Liver (tissue), 8 donors: ENCODE measurements at regions not wholly inside any gene's neighbourhood (a gene's known extent, or its start where the extent isn't known, plus 50 kb on each side); places are given as distances from the start of the nearest gene placed in this dataset.

Source experiments
- DNase-seq: peaks from one replicate; pipeline ENCODE4 v3.0.0-alpha.2; 2017; ENCODE audit warnings: low spot score
- H3K27ac ChIP-seq, 2 donors: one replicate each; pipeline ENCODE4 v1.7.0; 2013; ENCODE audit warnings: inconsistent platforms in 2 of 2, low read length in 2 of 2, control low read depth in 1 of 2, low read depth in 1 of 2, mild to moderate bottlenecking in 1 of 2
- H3K27me3 ChIP-seq, 4 donors: one replicate each; pipeline versions ENCODE4 v1.6.1 to v1.7.0; 2013; ENCODE audit warnings: low read length in 3 of 4, inconsistent platforms in 1 of 4, mild to moderate bottlenecking in 1 of 4, moderate library complexity in 1 of 4; ENCODE audit not compliant: control insufficient read depth in 4 of 4, insufficient read depth in 4 of 4
- H3K36me3 ChIP-seq, 4 donors: one replicate each; pipeline versions ENCODE4 v1.6.1 to v1.7.0; 2013; ENCODE audit warnings: low read length in 3 of 4, mild to moderate bottlenecking in 3 of 4, low read depth in 1 of 4, moderate library complexity in 1 of 4; ENCODE audit not compliant: control insufficient read depth in 4 of 4, insufficient read depth in 3 of 4
- H3K4me1 ChIP-seq, 4 donors: one replicate each; pipeline versions ENCODE4 v1.6.1 to v1.7.0; 2013; ENCODE audit warnings: low read length in 3 of 4, mild to moderate bottlenecking in 3 of 4, moderate library complexity in 1 of 4; ENCODE audit not compliant: control insufficient read depth in 4 of 4, insufficient read depth in 4 of 4
- H3K4me3 ChIP-seq, 3 donors: one replicate each; pipeline versions ENCODE4 v1.6.1 to v1.7.0; 2013; ENCODE audit warnings: low read length in 3 of 3, control low read depth in 1 of 3, low read depth in 1 of 3, mild to moderate bottlenecking in 1 of 3
- H3K9ac ChIP-seq, 2 donors: one replicate each; pipeline ENCODE4 v1.7.0; 2013; ENCODE audit warnings: low read length in 2 of 2, mild to moderate bottlenecking in 2 of 2, moderate library complexity in 2 of 2, control low read depth in 1 of 2, low read depth in 1 of 2
- H3K9me3 ChIP-seq, 4 donors: one replicate each; pipeline versions ENCODE4 v1.6.1 to v1.7.0; 2013; ENCODE audit warnings: low read length in 3 of 4; ENCODE audit not compliant: control insufficient read depth in 4 of 4
- EGR1 ChIP-seq, 2 donors: IDR thresholded peaks; 2 replicates each; pipeline ENCODE4 v1.6.1; 2016 to 2018; ENCODE audit warnings: antibody characterized with exemption in 2 of 2, low read depth in 2 of 2
- FOXA1 ChIP-seq: IDR thresholded peaks from 2 replicates; pipeline ENCODE4 v1.6.1; 2016; ENCODE audit warnings: antibody characterized with exemption
- FOXA2 ChIP-seq: IDR thresholded peaks from 2 replicates; pipeline ENCODE4 v1.6.1; 2016; ENCODE audit warnings: antibody characterized with exemption
- GABPA ChIP-seq, 2 donors: IDR thresholded peaks in 1 of 2; conservative IDR thresholded peaks in 1 of 2; 2 replicates each; pipeline ENCODE4 v1.6.1; 2016; ENCODE audit warnings: antibody characterized with exemption in 2 of 2, mild to moderate bottlenecking in 1 of 2, moderate library complexity in 1 of 2
- HNF4A ChIP-seq, 2 donors: conservative IDR thresholded peaks; 2 replicates each; pipeline ENCODE4 v1.6.1; 2016; ENCODE audit warnings: antibody characterized with exemption in 2 of 2, mild to moderate bottlenecking in 2 of 2
- HNF4G ChIP-seq: IDR thresholded peaks from 2 replicates; pipeline ENCODE4 v1.6.1; 2016; ENCODE audit warnings: antibody characterized with exemption
- JUND ChIP-seq, 2 donors: IDR thresholded peaks; 2 replicates each; pipeline ENCODE4 v1.6.1; 2016; ENCODE audit warnings: antibody characterized with exemption in 2 of 2
- NR2F2 ChIP-seq: IDR thresholded peaks from 2 replicates; pipeline ENCODE4 v1.6.1; 2016; ENCODE audit warnings: antibody characterized with exemption
- RAD21 ChIP-seq, 2 donors: IDR thresholded peaks; 2 replicates each; pipeline ENCODE4 v1.6.1; 2016; ENCODE audit warnings: antibody characterized with exemption in 2 of 2, mild to moderate bottlenecking in 2 of 2
- RXRA ChIP-seq, 2 donors: IDR thresholded peaks; 2 replicates each; pipeline ENCODE4 v1.6.1; 2017 to 2018; ENCODE audit warnings: antibody characterized with exemption in 2 of 2, mild to moderate bottlenecking in 1 of 2
- SP1 ChIP-seq: IDR thresholded peaks from 2 replicates; pipeline ENCODE4 v1.6.1; 2018; ENCODE audit warnings: antibody characterized with exemption, mild to moderate bottlenecking
- TAF1 ChIP-seq: conservative IDR thresholded peaks from 2 replicates; pipeline ENCODE4 v1.6.1; 2016; ENCODE audit warnings: antibody characterized with exemption, mild to moderate bottlenecking
- YY1 ChIP-seq: IDR thresholded peaks from 2 replicates; pipeline ENCODE4 v1.6.1; 2016; ENCODE audit warnings: antibody characterized with exemption, mild to moderate bottlenecking
- WGBS: extraction: QIAGEN DNeasy Blood & Tissue Kit; methylation state at CpG from one replicate; pipeline ENCODE4 v1.1.7; 2013; 5-methylcytosine and 5-hydroxymethylcytosine counted together
- TF ChIP-seq, protein P1 (sequence below): IDR thresholded peaks from 2 replicates; pipeline ENCODE4 v1.6.1; 2016; ENCODE audit warnings: antibody characterized with exemption, mild to moderate bottlenecking
- TF ChIP-seq, protein P2 (sequence below): fragments of 150-350 bp; IDR thresholded peaks from 2 replicates; pipeline ENCODE4 v1.5.1; 2017; ENCODE audit warnings: improper control_type of control experiment, low read depth, low read length; ENCODE audit not compliant: missing input control
- TF ChIP-seq, protein P3 (sequence below): IDR thresholded peaks from 2 replicates; pipeline ENCODE4 v1.6.1; 2016; ENCODE audit warnings: antibody characterized with exemption
- TF ChIP-seq, protein P4 (sequence below): IDR thresholded peaks from 2 replicates; pipeline ENCODE4 v1.6.1; 2016; ENCODE audit warnings: antibody characterized with exemption
- TF ChIP-seq, protein P5 (sequence below): IDR thresholded peaks from 2 replicates; pipeline ENCODE4 v1.6.1; 2016; ENCODE audit warnings: antibody characterized with exemption
- donor health status: healthy.
- donor health status: healthy.
- donor health status: healthy.
- donor health status: healthy.
- donor health status: healthy.

DNA sequence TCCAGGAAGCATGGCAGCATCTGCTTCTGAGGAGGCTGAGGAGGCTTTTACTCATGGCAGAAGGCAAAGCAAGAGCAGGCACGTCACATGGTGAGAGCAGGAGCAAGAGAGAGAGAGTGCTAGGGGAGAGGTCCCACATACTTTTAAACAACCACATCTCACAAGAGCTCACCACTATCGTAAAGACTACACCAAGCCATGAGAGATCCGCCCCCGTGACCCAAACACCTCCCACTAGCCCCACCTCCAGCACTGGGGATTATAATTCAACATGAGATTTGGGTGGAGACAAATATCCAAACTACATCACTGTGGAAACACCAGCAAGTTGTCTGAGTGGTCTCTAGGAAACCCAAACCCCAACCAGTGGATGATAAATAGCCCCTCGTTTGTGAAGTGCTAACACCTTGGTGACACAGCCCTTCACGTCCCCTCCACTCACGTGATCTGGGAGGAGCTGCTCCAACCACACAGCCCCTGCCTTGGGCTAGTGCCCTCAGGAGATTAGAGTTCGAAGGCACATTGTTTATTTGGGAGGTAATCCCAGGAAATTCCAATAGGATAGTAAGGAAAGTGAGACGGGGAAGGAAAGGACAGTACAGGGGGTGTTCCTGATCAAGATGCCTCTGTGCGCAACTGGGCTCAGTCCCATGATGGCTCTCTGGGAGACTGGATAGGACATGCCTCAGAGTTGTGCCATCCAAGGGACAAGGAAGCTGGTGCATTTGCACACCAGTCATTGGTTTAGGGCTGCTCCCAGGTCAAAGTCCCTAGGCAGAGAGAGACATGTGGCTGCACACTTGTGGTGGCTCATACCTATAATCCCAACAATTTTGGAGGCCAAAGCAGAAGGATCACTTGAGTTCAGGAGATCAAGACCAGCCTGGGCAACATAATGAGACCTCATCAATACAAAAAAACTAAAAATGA, 80.6 kb upstream of the CTNNB1 start:
- no peak for TF ChIP-seq FOXA1
- peak; percentile 17 to 26 for TF ChIP-seq HNF4A (conservative IDR thresholded peaks at IDR 0.05)
- TF ChIP-seq RAD21 (IDR thresholded peaks at IDR 0.05): no peak
- no peak for TF ChIP-seq EGR1 (IDR thresholded peaks at IDR 0.05; ENCODE audit: low read depth in 2 of 2)
- Histone ChIP-seq H3K27ac (no peak overlapping the region), H3K9me3 (no peaks in the 10 kb centered on the region), H3K4me1 (peaks cover 1 to 5% (median 3%) of the 10 kb centered on the region in 4 donors), H3K36me3 (no peaks in the 10 kb centered on the region), H3K4me3 (no peak overlapping the region), H3K27me3 (no peaks in the 10 kb centered on the region), H3K9ac (no peak overlapping the region)
- no peak for DNase-seq
- 71% methylated on average over 10 of the region's 10 CpGs for WGBS

DNA sequence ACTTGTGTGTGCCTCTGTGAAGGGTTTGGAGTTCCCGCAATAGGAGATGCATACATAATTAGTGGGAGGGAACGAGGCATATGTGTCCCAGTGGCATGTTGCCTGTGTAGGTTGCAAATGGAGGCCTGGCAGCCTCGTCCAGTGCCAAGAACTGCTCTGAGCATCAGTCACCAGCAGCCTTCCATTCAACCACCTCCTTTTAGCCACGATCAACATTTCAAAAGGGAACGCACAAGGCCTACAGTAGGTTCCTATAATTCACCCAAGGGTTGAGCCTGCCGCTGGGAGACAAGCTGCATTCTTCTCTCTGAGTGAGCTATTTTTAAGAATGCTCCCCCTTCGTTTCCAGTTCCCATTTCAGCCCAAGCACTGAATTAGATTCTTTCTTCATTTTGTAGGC, 78.8 kb upstream of the CTNNB1 start:
- DNase-seq: no peak
- no peaks in the 10 kb centered on the region for H3K27me3 ChIP-seq
- H3K27ac ChIP-seq: no peak overlapping the region
- peaks cover 0 to under 1% (median 0%) of the 10 kb centered on the region in 4 donors for H3K4me1 ChIP-seq
- 81% methylated on average over 7 of the region's 7 CpGs for WGBS
- no peaks in the 10 kb centered on the region for H3K36me3 ChIP-seq
- no peak for TF ChIP-seq NR2F2
- no peak for TF ChIP-seq FOXA1
- TF ChIP-seq, protein P1, sequence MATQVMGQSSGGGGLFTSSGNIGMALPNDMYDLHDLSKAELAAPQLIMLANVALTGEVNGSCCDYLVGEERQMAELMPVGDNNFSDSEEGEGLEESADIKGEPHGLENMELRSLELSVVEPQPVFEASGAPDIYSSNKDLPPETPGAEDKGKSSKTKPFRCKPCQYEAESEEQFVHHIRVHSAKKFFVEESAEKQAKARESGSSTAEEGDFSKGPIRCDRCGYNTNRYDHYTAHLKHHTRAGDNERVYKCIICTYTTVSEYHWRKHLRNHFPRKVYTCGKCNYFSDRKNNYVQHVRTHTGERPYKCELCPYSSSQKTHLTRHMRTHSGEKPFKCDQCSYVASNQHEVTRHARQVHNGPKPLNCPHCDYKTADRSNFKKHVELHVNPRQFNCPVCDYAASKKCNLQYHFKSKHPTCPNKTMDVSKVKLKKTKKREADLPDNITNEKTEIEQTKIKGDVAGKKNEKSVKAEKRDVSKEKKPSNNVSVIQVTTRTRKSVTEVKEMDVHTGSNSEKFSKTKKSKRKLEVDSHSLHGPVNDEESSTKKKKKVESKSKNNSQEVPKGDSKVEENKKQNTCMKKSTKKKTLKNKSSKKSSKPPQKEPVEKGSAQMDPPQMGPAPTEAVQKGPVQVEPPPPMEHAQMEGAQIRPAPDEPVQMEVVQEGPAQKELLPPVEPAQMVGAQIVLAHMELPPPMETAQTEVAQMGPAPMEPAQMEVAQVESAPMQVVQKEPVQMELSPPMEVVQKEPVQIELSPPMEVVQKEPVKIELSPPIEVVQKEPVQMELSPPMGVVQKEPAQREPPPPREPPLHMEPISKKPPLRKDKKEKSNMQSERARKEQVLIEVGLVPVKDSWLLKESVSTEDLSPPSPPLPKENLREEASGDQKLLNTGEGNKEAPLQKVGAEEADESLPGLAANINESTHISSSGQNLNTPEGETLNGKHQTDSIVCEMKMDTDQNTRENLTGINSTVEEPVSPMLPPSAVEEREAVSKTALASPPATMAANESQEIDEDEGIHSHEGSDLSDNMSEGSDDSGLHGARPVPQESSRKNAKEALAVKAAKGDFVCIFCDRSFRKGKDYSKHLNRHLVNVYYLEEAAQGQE: no peak
- no peak for TF ChIP-seq TAF1
- TF ChIP-seq FOXA2: no peak
- TF ChIP-seq RXRA (IDR thresholded peaks at IDR 0.05): no peak
- TF ChIP-seq, protein P2, sequence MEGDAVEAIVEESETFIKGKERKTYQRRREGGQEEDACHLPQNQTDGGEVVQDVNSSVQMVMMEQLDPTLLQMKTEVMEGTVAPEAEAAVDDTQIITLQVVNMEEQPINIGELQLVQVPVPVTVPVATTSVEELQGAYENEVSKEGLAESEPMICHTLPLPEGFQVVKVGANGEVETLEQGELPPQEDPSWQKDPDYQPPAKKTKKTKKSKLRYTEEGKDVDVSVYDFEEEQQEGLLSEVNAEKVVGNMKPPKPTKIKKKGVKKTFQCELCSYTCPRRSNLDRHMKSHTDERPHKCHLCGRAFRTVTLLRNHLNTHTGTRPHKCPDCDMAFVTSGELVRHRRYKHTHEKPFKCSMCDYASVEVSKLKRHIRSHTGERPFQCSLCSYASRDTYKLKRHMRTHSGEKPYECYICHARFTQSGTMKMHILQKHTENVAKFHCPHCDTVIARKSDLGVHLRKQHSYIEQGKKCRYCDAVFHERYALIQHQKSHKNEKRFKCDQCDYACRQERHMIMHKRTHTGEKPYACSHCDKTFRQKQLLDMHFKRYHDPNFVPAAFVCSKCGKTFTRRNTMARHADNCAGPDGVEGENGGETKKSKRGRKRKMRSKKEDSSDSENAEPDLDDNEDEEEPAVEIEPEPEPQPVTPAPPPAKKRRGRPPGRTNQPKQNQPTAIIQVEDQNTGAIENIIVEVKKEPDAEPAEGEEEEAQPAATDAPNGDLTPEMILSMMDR: no peak
- TF ChIP-seq, protein P3, sequence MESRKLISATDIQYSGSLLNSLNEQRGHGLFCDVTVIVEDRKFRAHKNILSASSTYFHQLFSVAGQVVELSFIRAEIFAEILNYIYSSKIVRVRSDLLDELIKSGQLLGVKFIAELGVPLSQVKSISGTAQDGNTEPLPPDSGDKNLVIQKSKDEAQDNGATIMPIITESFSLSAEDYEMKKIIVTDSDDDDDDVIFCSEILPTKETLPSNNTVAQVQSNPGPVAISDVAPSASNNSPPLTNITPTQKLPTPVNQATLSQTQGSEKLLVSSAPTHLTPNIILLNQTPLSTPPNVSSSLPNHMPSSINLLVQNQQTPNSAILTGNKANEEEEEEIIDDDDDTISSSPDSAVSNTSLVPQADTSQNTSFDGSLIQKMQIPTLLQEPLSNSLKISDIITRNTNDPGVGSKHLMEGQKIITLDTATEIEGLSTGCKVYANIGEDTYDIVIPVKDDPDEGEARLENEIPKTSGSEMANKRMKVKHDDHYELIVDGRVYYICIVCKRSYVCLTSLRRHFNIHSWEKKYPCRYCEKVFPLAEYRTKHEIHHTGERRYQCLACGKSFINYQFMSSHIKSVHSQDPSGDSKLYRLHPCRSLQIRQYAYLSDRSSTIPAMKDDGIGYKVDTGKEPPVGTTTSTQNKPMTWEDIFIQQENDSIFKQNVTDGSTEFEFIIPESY: no peak
- TF ChIP-seq, protein P4, sequence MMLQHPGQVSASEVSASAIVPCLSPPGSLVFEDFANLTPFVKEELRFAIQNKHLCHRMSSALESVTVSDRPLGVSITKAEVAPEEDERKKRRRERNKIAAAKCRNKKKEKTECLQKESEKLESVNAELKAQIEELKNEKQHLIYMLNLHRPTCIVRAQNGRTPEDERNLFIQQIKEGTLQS: no peak
- no peak for TF ChIP-seq HNF4A (conservative IDR thresholded peaks at IDR 0.05)
- no peak for TF ChIP-seq EGR1 (IDR thresholded peaks at IDR 0.05; ENCODE audit: low read depth in 2 of 2)
- no peak for TF ChIP-seq HNF4G
- no peak for TF ChIP-seq GABPA (IDR thresholded peaks at IDR 0.05 in 1 of 2, conservative IDR thresholded peaks at IDR 0.05 in 1 of 2)
- TF ChIP-seq YY1: no peak
- TF ChIP-seq, protein P5, sequence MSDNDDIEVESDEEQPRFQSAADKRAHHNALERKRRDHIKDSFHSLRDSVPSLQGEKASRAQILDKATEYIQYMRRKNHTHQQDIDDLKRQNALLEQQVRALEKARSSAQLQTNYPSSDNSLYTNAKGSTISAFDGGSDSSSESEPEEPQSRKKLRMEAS: no peak
- TF ChIP-seq RAD21 (IDR thresholded peaks at IDR 0.05): no peak
- TF ChIP-seq JUND (IDR thresholded peaks at IDR 0.05): no peak
- TF ChIP-seq SP1: no peak
- H3K9me3 ChIP-seq: peaks cover 0 to 3% (median under 1%) of the 10 kb centered on the region in 4 donors
- H3K4me3 ChIP-seq: no peak overlapping the region
- H3K9ac ChIP-seq: no peak overlapping the region
